Skeletal muscle cell (primary cell): ENCODE measurements at regions not wholly inside any gene's neighbourhood (a gene's known extent, or its start where the extent isn't known, plus 50 kb on each side); places are given as distances from the start of the nearest gene placed in this dataset.

Experiments used
- DNase-seq: peaks from one replicate; pipeline ENCODE4 v3.0.0-alpha.2; 2010; ENCODE audit warnings: low read depth
- H3K4me3 ChIP-seq: 2 replicates; pipeline ENCODE4 v1.5.1; 2011; ENCODE audit warnings: low read depth, mild to moderate bottlenecking, control low read depth, low read length, moderate library complexity

DNA sequence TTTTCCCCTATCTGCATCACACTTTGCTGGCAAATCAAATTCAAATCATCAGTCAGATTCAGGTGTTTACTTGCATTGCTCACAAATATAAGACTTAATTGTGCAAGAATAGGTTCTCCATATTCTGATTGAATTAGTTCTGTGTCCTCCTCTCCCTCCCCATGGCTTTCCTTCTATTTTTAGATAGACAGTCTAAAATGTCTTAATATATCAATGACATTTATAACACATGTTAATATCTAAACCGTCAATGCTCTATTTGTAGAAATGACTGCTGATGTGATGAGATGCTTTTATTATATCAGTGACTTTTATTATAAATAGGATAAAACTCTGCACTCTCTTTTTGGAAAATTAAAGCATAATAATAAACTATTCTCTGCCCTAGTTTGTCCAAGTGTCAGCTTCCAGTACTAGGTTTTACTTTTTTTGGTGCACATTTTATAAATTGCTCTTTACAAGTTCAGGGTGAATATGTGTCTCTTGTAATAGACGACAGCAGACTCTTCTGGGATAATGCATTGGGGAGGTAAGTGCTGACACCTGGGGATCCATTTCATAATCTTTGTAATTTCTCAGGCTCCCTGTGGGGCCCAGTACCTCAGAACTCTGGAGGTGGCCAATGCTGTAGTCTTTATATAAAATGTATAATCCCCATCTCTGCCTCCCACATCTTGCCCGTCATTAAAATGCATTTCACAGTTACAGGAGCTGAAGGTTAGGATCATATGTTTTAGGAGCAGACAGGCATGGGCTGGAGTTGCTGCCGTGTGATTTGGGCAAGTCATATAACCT is 321.5 kb downstream of the BRINP1 start:
- H3K4me3 ChIP-seq = no peak overlapping the region
- DNase-seq = no peak

GRCh38 chr9:119050281-119050680 is 319.0 kb downstream of the BRINP1 start:
- DNase-seq = no peak

GRCh38 chr9:119052339-119053030 is 316.8 kb downstream of the BRINP1 start:
- no peak for DNase-seq
- H3K4me3 ChIP-seq = no peak overlapping the region

More at GRCh38 chr9:119050281-119050680, 319.0 kb downstream of the BRINP1 start:
- H3K4me3 ChIP-seq = no peak overlapping the region

DNA sequence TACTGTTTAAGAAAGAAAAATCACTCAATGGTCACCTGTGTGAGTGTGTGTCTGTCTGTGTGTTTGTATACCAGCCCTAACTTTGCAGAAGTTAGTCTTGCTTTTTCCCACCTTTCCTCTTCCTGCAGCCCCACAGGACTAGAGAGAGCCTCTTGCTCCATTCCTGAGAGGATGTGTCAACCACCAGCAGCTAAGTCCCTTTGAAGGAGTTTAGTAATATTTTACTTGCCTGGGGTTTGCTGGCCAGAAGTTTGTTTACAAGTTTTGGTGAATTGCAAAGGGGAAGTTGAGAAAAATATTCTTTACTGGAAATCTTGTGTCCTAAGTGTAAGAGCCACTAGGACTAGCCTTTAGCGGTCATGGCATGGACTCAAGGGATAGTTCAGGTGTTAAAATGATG is 316.2 kb downstream of the BRINP1 start:
- no peak for DNase-seq
- H3K4me3 ChIP-seq = no peak overlapping the region

DNA sequence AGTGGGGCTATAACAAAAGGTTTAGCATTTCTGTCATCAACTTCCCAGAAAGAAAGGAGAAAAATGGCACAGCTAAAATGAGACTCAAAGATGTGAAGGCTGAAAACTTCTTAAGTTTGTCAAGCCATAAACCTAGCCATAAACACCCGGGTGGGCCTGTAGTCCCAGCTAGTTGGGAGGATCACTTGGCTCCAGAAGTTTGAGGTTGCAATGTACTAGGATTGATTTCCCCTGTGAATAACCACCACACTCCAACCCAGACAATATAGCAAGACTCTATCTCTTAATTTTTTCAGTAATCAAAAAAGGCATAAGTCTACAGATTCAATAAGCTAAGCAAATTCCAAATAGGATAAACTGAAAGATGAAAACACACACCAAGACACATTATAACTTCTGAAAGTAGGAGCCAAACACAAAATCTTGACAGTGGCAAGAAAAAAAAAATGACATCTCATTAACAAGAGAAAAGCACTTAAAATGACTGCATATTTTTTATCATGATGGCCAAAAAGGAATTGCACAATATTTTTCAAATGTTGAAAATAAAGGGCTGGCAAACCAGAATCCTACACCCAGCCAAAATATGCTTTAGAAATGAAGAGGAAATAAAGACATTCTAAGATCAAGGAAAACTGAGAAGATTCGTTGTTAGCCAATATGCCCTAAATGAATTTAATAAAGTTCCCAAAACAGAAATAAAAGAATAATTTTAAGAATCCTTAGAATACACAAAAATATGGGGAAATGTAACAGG is 308.4 kb downstream of the BRINP1 start:
- DNase-seq = no peak
- no peak overlapping the region for H3K4me3 ChIP-seq

DNA sequence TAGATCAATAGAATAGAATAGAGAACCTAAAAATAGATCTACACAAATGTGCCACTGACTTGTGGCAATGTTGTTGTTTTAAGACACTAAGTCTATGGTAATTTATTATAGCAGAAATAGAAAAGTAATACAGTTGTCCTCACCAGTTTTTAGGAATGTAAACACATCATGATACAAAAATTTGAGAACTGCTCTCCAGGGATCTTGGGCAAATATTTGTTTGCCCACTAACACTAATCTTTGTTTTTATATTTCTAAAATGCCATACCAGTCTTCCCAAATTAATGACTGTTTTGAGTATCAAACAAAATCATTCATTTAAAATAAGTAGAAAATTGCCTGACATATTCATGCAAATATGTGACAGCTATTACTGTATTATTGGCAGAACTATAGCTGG is 297.6 kb downstream of the BRINP1 start:
- no peak overlapping the region for H3K4me3 ChIP-seq
- DNase-seq = no peak

DNA sequence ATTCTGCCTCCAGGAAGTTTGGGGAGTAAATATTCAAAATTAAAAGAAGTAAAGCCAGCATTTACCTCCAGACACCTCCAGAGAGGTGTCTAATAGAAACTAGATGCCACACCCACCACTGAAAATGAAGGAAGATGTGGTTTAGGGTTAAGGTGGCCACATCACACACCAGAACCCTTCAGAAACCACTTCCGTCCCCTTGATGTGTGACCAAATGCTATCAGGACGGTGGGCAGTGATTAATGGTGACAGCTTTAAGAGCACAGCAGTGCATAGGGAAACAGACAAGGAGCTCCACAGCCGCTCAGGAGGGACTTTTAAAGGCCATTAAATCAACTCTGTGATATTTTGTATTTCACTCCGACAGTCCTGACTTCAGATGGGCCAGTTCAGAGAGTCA is 295.2 kb downstream of the BRINP1 start:
- DNase-seq = no peak
- no peak overlapping the region for H3K4me3 ChIP-seq

- no peak for DNase-seq
These were observed 291.2 kb downstream of the BRINP1 start for GRCh38 chr9:119078015-119078414.

GRCh38 chr9:119083673-119084072 is 285.6 kb downstream of the BRINP1 start:
- H3K4me3 ChIP-seq = no peak overlapping the region
- DNase-seq = no peak

More at GRCh38 chr9:119078015-119078414, 291.2 kb downstream of the BRINP1 start:
- H3K4me3 ChIP-seq = no peak overlapping the region

GRCh38 chr9:119086590-119086989 is 282.6 kb downstream of the BRINP1 start:
- no peak for DNase-seq
- H3K4me3 ChIP-seq = no peak overlapping the region

DNA sequence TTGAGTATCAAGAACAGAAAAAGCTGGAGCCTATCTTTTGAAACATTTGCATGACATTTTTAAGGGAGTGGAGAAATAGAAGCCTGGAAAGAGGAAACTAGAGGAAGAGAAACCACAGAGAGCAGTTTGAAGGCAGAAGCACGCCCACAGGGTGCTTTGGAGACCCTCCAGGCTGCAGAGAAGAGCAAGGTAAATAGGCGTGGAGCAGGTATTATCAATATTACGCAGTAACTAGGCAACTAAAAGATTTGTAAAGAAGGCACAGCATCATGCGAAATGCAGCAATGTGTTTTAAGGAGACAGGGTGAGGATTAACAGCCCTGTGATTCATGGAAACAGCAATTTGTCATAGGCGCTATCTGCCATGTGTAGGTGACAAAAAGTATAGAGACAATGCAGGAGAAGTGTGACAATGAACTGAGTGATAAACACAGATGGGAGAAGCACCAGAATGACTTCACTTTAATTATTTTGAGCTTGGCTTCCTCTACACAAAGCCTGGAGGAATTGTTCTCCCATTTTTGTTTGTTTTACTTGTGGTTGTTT is 281.2 kb downstream of the BRINP1 start:
- no peak for DNase-seq
- no peak overlapping the region for H3K4me3 ChIP-seq

DNA sequence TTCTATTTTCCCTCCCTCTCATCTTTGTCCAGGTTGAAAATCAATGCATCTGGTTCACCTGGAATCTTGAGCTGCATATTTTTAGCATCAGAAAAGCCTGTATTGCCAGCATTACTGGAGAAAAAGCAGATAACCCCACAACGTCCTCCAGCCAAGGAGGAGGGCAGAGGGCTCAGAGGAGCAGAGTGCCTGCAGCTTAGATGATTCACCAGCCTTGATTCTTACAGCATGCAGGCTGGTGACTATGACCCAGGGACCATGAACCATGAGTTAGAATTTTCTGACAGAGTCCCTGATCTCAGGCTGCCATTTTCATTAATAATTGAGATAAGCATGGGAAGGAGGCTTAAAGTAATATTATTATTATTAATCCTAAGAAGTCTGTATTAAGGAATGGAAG is 278.2 kb downstream of the BRINP1 start:
- H3K4me3 ChIP-seq = no peak overlapping the region
- no peak for DNase-seq

DNA sequence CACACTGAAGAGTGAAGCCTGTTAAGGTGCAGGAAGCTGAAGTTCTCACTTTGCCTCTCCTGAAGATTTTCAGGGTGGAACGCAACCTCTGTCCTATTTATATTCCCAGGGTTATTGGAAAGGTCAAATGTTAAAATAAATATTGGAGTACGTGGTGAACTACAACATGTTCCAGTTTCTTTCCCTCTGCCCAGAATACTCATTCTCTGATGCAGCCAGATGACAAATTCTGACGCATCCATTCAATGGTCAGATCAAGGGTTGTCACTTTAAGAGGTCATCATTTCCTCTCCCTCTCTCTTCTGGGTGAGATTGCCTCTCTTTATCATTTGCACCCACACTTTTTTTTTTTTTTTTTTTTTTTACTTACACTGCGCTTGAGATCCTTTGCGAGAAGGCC is 277.1 kb downstream of the BRINP1 start:
- no peak for DNase-seq
- H3K4me3 ChIP-seq = no peak overlapping the region

DNA sequence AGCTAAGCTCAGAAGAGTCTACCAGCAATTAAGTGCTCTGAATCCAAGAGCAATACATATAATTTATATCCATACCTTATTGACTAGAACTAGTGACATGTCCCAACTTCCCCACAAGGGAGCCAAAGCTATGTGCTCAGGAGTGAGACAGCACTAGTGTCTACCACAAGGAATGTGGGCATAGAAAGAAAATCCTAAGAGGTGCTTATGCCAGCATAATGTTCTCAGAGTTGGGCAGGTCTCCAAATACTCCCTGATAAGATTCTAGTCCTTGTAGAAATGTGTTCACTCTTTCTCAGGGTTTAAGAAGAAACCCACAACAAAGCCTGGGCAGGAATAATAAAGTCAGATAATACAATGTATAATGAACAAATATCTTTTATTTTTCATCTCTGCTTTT is 275.1 kb downstream of the BRINP1 start:
- DNase-seq = no peak
- H3K4me3 ChIP-seq = no peak overlapping the region

GRCh38 chr9:119095072-119095471 is 274.2 kb downstream of the BRINP1 start:
- H3K4me3 ChIP-seq = no peak overlapping the region
- DNase-seq = no peak

DNA sequence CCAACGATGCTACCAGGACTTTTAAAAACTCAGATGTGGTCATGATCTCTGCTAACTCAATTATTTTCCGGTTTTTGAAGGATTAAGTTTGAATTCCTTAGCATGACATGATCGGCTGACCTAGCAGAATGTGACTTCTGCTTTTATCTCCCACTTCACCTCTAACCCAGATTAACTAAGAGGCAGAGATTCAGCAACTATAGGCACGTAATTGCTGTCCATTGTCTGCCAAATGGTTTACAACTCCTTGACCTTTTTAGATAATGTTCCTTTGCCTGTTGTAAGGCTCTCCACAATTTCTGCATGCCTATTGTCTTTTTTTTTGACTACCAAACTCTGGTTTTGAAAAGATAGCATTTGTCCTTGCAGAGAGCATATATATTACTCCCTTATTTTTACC is 268.2 kb downstream of the BRINP1 start:
- H3K4me3 ChIP-seq = no peak overlapping the region
- no peak for DNase-seq

DNA sequence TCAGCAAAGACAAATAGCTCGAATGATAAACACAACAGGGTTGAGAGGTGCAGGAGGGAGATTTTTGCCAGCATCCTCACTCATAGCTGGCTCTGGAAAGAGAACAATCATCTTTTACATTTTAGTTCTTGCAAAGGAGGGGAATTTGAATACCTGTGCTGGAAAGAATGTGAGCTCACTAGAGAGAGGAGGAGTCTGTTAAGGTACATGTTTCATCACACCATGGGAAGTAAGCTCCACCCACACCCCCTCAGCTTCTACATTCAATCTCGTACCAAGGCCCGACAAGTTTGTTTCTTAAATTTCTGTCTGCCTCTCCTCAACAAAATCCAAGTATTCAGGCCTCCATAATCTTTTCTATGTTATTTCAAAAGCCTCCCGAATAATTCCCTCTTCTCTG is 254.6 kb downstream of the BRINP1 start:
- DNase-seq = no peak
- no peak overlapping the region for H3K4me3 ChIP-seq
